ENCODE measurements at regions not wholly inside any gene's neighbourhood (a gene's known extent, or its start where the extent isn't known, plus 50 kb on each side); places are given as distances from the start of the nearest gene placed in this dataset.

DNA sequence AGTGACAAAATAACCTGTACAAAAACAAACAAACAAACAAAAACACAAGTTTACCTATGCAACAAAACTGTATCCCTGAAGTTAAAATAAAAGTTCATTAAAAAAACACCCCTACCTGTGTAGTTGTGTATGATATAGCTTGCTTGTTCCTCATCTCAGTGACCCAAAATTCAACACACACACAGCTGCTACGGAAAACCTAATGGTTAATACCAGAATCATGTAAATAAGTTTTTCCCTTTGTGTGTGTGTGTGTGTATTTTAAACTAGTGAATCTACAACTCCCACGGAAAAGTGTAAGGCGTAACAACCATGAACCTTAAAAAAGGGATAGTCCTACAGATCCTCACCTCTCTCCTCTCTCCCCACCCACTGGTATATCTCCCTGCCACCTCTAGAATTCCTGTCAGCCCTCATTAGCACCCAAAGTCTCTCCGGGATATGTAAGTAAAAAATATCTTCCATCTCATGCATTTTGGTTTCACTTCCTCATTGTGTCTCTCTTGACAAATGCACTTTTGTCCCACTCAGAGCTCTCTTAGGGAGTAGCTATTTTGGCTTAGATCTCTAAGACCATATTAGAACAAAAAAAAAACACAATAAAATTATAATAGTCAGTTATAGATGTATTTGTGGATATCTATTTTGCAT lies 2236.5 kb downstream of the PCDH9 start:
- H3K27ac ChIP-seq (ENCODE audit: low read depth, low read length): no peak overlapping the region
- CTCF ChIA-PET: no interaction called here
- no peak overlapping the region for H3K4me3 ChIP-seq (ENCODE audit: low read depth, low read length)
- no peak for DNase-seq (ENCODE audit: low read depth, low spot score)
- H3K27me3 ChIP-seq (ENCODE audit: control insufficient read depth, insufficient read depth, low read length): no peaks in the 10 kb centered on the region
- POLR2A ChIA-PET: no interaction called here
- H3K9me3 ChIP-seq (ENCODE audit: control insufficient read depth, insufficient read depth, low read length): no peaks in the 10 kb centered on the region
- TF ChIP-seq, protein P1, sequence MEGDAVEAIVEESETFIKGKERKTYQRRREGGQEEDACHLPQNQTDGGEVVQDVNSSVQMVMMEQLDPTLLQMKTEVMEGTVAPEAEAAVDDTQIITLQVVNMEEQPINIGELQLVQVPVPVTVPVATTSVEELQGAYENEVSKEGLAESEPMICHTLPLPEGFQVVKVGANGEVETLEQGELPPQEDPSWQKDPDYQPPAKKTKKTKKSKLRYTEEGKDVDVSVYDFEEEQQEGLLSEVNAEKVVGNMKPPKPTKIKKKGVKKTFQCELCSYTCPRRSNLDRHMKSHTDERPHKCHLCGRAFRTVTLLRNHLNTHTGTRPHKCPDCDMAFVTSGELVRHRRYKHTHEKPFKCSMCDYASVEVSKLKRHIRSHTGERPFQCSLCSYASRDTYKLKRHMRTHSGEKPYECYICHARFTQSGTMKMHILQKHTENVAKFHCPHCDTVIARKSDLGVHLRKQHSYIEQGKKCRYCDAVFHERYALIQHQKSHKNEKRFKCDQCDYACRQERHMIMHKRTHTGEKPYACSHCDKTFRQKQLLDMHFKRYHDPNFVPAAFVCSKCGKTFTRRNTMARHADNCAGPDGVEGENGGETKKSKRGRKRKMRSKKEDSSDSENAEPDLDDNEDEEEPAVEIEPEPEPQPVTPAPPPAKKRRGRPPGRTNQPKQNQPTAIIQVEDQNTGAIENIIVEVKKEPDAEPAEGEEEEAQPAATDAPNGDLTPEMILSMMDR (IDR thresholded peaks at IDR 0.05; ENCODE audit: low read depth, low read length): no peak

DNA sequence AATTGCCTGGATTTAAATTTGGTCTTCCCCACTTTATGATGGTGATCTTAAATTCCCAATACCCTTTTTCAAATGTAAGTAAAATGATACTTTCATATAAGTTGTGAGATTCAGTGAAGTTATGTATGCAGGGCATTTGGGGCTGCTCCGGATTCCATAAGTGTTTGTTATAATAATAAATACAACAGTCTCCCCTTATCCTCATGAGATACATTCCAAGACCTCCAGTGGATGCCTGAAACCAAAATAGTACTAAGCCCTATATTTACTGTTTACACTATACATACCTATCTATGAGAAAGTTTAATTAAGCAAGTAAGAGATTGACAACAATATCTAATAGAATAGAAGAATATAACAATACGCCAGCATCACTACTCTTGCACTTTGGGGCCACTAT lies 2237.8 kb downstream of the PCDH9 start:
- POLR2A ChIA-PET: no interaction called here
- H3K4me3 ChIP-seq (ENCODE audit: low read depth, low read length): no peak overlapping the region
- TF ChIP-seq, protein P1 (IDR thresholded peaks at IDR 0.05; ENCODE audit: low read depth, low read length): no peak
- peak; percentile 2 for DNase-seq (ENCODE audit: low read depth, low spot score)
- CTCF ChIA-PET: no interaction called here
- no peaks in the 10 kb centered on the region for H3K9me3 ChIP-seq (ENCODE audit: control insufficient read depth, insufficient read depth, low read length)
- no peak overlapping the region for H3K27ac ChIP-seq (ENCODE audit: low read depth, low read length)
- no peaks in the 10 kb centered on the region for H3K27me3 ChIP-seq (ENCODE audit: control insufficient read depth, insufficient read depth, low read length)

DNA sequence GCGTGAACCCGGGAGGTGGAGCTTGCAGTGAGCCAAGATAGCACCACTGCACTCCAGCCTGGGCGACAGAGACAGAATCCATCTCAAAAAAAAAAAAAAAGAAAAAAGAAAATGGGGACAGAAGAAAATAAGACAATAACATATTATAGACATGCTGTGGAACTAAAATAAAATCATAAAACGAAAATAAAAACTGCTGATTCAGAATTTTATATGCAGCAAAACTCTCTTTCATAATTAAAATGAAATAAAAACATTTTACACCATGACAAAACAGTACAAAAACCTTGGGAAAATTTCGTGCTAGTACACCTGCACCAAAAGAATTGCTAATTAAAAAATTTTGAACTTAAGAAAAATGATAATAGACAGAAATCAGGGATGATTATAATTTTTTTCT lies 2245.1 kb downstream of the PCDH9 start:
- Histone ChIP-seq H3K9me3 (ENCODE audit: control insufficient read depth, insufficient read depth, low read length) (no peaks in the 10 kb centered on the region), H3K27me3 (ENCODE audit: control insufficient read depth, insufficient read depth, low read length) (no peaks in the 10 kb centered on the region), H3K27ac (ENCODE audit: low read depth, low read length) (no peak overlapping the region), H3K4me3 (ENCODE audit: low read depth, low read length) (no peak overlapping the region)
- CTCF ChIA-PET: no interaction called here
- TF ChIP-seq, protein P1 (IDR thresholded peaks at IDR 0.05; ENCODE audit: low read depth, low read length): no peak
- no peak for DNase-seq (ENCODE audit: low read depth, low spot score)
- POLR2A ChIA-PET: no interaction called here

DNA sequence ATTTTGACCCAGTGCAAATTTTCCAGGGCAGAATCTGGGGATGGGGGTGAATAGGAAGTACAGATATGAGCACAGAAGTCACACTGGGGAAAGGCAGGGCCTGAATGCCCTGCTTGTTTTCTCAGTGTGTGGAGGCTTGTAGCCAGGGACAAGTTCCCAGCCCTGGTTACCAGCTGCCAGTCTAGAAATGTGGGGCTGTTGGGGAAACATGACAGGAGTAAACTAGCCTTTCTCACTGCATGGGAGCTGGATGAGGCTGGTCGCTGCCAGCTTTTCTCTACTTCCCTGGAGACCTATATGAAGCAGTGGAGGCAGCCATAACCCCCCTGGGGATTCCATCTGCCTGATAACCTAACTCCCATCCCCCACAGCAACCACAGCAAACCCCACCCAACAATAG lies 2267.7 kb downstream of the PCDH9 start:
- no peak for DNase-seq (ENCODE audit: low read depth, low spot score)
- TF ChIP-seq, protein P1 (IDR thresholded peaks at IDR 0.05; ENCODE audit: low read depth, low read length): no peak
- no peaks in the 10 kb centered on the region for H3K27me3 ChIP-seq (ENCODE audit: control insufficient read depth, insufficient read depth, low read length)
- H3K4me3 ChIP-seq (ENCODE audit: low read depth, low read length): no peak overlapping the region
- H3K9me3 ChIP-seq (ENCODE audit: control insufficient read depth, insufficient read depth, low read length): peaks cover 10% of the 10 kb centered on the region
- no peak overlapping the region for H3K27ac ChIP-seq (ENCODE audit: low read depth, low read length)
- ChIA-PET CTCF (no interaction called here), POLR2A (no interaction called here)

DNA sequence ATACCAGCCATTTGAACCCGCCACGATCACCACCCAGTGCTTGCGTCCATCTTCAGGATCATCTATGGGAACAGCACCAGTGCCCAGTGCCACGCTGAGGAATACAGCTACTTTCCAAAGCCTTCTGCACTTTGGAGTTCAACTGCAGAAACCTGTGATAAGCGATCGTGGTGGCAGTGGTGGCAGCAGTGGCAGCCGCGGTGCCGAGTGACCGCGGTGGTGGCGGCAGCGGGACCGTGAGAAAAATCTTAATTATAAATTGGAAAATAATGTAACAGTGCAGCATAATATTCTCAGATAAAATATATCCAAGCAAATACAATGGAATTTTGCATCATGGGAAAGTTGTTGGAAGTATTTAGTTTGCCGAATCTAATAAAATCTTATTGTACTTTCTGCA lies 2270.9 kb downstream of the PCDH9 start:
- ChIA-PET POLR2A (no interaction called here), CTCF (no interaction called here)
- peaks cover 10% of the 10 kb centered on the region for H3K9me3 ChIP-seq (ENCODE audit: control insufficient read depth, insufficient read depth, low read length)
- H3K27me3 ChIP-seq (ENCODE audit: control insufficient read depth, insufficient read depth, low read length): no peaks in the 10 kb centered on the region
- no peak overlapping the region for H3K27ac ChIP-seq (ENCODE audit: low read depth, low read length)
- H3K4me3 ChIP-seq (ENCODE audit: low read depth, low read length): no peak overlapping the region
- TF ChIP-seq, protein P1 (IDR thresholded peaks at IDR 0.05; ENCODE audit: low read depth, low read length): no peak
- DNase-seq (ENCODE audit: low read depth, low spot score): no peak

Data from AG04450 (cell line).